DLD1 (cell line): ENCODE measurements at regions not wholly inside any gene's neighbourhood (a gene's known extent, or its start where the extent isn't known, plus 50 kb on each side); places are given as distances from the start of the nearest gene placed in this dataset.

Source experiments
- in situ Hi-C: cut with HindIII; loops from 2 replicates; pipeline ENCODE4 v1.10.0; 2017; ENCODE audit warnings: low sequenced_read_pairs

- in situ Hi-C loops = no loop called here
These were observed 774.3 kb downstream of the QKI start for GRCh38 chr6:164188861-164189260.

- in situ Hi-C loops = no loop called here
These were observed 771.0 kb downstream of the QKI start for GRCh38 chr6:164185471-164185871.

- in situ Hi-C loops = no loop called here
These were observed 769.9 kb downstream of the QKI start for GRCh38 chr6:164184410-164184809.

- in situ Hi-C loops = no loop called here
These were observed 769.1 kb downstream of the QKI start for GRCh38 chr6:164183556-164184123.

GRCh38 chr6:164178679-164179332 is 764.3 kb downstream of the QKI start:
- in situ Hi-C loops = no loop called here

GRCh38 chr6:164169355-164169754 is 754.8 kb downstream of the QKI start:
- in situ Hi-C loops = no loop called here

GRCh38 chr6:164168595-164168994 is 754.1 kb downstream of the QKI start:
- in situ Hi-C loops = no loop called here

GRCh38 chr6:164167873-164168405 is 753.4 kb downstream of the QKI start:
- in situ Hi-C loops = no loop called here

- in situ Hi-C loops = no loop called here
These were observed 752.5 kb downstream of the QKI start for GRCh38 chr6:164166996-164167395.

GRCh38 chr6:164166515-164166914 is 752.0 kb downstream of the QKI start:
- in situ Hi-C loops = no loop called here

GRCh38 chr6:164164876-164165275 is 750.4 kb downstream of the QKI start:
- in situ Hi-C loops = no loop called here

- in situ Hi-C loops = no loop called here
These were observed 748.7 kb downstream of the QKI start for GRCh38 chr6:164163239-164163638.

GRCh38 chr6:164159061-164159460 is 744.5 kb downstream of the QKI start:
- in situ Hi-C loops = no loop called here

GRCh38 chr6:164154588-164154987 is 740.1 kb downstream of the QKI start:
- in situ Hi-C loops = no loop called here

GRCh38 chr6:164152611-164153010 is 738.1 kb downstream of the QKI start:
- in situ Hi-C loops = no loop called here

- in situ Hi-C loops = no loop called here
These were observed 736.9 kb downstream of the QKI start for GRCh38 chr6:164151161-164152120.

GRCh38 chr6:164150232-164150631 is 735.7 kb downstream of the QKI start:
- in situ Hi-C loops = no loop called here

- in situ Hi-C loops = no loop called here
These were observed 734.3 kb downstream of the QKI start for GRCh38 chr6:164148788-164149187.

GRCh38 chr6:164144316-164144715 is 729.8 kb downstream of the QKI start:
- in situ Hi-C loops = no loop called here

GRCh38 chr6:164142322-164142721 is 727.8 kb downstream of the QKI start:
- in situ Hi-C loops = no loop called here

GRCh38 chr6:164135511-164136132 is 721.1 kb downstream of the QKI start:
- in situ Hi-C loops = no loop called here
